ENCODE measurements at regions not wholly inside any gene's neighbourhood (a gene's known extent, or its start where the extent isn't known, plus 50 kb on each side); places are given as distances from the start of the nearest gene placed in this dataset.
"Not testable (repeated sequence)": the region's sequence is repeated elsewhere in the genome, so short reads cannot be mapped to it uniquely, and the experiment has no call there.

DNA sequence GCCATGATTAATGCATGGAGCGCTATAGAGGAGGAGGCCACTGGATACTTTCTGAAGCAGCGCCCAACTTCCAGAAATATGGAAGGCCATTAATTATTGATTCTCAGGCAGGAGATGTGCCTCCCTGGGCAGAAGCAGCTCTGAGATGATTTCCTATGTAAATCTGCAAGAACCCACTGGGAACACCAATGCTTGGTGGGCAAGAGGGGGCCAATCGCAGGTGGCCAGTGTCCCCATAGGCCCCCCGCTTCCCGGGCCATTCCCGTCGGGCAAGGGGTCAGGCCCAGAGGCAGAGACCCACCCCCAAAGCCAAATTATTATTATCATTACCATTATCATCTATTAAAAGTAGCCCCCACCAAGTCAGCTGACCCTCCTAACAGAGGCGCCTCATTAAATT, 288.0 kb upstream of the TLE3 start:
- no peak for DNase-seq

GRCh38 chr15:70385052-70385451, 287.3 kb upstream of the TLE3 start:
- no peak for DNase-seq

DNA sequence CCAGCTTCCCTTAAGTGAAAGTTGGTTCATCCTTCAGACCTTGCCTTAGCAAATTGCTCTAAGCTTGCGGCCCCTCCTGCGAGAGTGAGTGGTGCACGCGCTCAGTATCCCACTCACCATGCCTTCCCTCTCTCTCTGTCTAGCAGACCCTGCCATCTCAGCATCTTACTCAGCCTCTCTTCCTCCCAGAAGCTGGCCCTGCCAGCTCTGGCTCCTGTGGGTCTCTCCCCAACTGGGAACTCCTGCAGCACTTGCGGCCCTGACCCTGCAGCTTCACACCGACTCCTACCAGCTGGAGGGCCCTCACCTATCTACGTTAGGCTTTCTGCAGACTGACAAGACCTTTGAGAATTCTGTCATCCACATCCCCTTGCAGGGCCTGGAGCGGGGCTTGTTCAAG, 286.1 kb upstream of the TLE3 start:
- DNase-seq, result no peak

- no peak for DNase-seq
Measured at GRCh38 chr15:70382762-70383458, 285.2 kb upstream of the TLE3 start.

DNA sequence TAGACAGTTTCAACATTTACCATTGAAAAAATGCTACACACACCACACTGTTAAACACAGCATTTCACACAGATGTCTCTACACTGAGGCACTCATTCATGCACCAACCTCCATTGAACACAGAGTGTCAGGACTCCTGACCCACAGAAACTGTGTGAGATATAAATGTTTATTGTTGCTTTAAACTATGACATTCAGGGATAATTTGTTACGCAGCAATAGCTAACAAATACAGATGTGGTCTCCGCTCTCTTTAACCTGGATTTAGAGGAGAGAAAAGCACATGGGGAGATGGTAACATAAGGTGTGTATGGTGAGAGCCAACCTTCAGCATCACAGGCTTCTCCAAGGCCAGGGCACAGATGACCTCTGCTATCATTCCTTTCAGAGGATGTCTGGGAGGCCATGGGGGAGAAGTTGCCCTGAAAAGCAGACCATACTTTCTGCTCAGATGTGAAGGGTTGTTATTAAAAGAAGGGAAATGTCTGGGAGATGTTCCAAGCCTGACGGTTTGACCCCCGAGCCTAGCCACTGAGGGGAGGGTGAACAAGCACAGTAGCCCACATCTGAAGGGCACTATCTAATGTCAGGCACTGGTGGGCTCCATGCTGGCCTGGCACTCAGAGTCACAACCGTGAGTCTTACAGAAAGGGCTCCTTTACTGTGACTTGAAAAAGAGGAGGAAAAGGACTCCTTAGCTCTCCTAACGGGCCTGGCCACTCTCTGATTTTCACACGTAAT, 284.5 kb upstream of the TLE3 start:
- no peak for DNase-seq

GRCh38 chr15:70379938-70380883, 282.5 kb upstream of the TLE3 start:
- DNase-seq, result peak; percentile 63

- no peak for DNase-seq
Measured at GRCh38 chr15:70379134-70379533, 281.4 kb upstream of the TLE3 start.

GRCh38 chr15:70378126-70379031, 280.7 kb upstream of the TLE3 start:
- DNase-seq, result no peak

- DNase-seq, result peak; percentile 67
Measured at GRCh38 chr15:70376929-70377691, 279.4 kb upstream of the TLE3 start.

- DNase-seq, result no peak
Measured at GRCh38 chr15:70376031-70376928, 278.6 kb upstream of the TLE3 start.

GRCh38 chr15:70375586-70375985, 277.9 kb upstream of the TLE3 start:
- DNase-seq, result no peak

DNA sequence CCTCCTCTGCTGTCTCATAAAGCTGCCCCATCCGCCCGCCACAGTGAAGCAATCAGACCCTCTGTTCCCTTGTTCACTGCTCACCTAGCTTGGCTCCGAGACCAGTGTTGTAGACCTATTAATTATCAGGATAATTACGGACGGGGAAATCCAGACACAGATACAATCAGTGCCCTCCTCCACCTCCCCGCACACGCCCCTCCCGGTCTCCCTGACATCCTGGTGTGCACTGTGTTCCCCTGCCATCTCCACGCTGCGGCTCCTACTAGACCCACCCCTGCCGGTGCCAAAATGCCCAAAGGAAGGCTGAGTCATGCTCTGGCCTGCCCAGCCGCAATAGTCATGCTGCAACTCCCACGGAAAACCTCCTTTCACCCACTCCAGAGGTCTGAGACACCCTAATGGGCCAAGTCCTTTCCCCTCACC, 277.3 kb upstream of the TLE3 start:
- no peak for DNase-seq

DNA sequence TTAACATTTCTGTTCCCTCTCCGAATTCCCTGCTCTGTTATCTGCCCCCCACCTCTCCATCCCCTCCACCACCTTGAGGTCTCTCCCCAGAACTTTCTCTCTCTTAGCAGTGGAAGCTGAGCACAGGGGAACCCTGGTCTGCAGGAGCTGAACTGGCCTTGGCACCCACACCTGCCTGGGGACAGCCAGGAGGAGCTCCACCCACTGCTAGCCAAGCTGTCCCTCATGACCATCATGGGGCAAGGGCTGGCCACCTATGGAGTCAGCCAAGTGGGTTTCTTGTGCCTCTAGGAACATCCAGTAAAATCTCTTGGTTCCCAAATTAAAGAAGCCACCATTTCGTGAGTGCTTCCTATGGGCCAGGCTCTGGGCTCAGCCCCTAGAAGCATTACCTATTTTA, 276.4 kb upstream of the TLE3 start:
- no peak for DNase-seq

DNA sequence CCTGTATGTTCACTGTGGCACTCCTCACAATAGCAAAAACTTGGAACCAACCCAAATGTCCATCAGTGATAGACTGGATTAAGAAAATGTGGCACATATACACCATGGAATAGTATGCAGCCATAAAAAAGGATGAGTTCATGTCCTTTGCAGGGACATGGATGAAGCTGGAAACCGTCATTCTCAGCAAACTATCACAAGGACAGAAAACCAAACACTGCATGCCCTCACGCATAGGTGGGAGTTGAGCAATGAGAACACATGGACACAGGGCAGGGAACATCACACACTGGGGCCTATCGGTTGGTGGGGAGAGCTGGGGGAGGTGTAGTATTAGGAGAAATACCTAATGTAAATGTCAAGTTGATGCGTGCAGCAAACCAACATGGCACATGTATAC, 275.7 kb upstream of the TLE3 start:
- DNase-seq, result not testable (repeated sequence)

DNA sequence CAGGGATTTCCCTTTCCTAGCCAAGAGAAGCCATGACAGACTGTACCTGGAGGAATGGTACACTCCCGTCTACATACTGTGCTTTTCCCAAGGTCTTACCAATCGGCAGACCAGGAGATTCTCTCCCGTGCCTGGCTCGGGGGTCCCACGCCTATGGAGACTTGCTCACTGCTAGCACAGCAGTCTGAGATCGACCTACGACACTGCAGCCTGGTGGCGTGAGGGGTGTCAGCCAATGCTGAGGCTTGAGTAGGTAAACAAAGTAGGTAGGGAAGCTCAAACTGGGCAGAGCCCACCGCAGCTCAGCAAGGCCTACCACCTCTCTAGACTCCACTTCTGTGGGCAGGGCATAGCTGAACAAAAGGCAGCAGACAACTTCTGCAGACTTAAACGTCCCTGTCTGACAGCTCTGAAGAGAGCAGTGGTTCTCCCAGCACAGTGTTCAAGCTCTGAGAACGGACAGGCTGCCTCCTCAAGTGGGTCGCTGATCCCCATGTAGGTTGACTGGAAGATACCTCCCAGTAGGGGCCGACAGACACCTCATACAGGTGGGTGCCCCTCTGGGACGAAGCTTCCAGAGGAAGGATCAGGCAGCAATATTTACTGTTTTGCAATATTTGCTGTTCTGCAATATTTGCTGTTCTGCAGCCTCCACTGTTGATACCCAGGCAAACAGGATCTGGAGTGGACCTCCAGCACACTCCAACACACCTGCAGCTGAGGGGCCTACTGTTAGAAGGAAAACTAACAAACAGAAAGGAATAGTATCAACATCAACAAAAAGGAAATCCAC, 270.4 kb upstream of the TLE3 start:
- DNase-seq, result not testable (repeated sequence)

DNA sequence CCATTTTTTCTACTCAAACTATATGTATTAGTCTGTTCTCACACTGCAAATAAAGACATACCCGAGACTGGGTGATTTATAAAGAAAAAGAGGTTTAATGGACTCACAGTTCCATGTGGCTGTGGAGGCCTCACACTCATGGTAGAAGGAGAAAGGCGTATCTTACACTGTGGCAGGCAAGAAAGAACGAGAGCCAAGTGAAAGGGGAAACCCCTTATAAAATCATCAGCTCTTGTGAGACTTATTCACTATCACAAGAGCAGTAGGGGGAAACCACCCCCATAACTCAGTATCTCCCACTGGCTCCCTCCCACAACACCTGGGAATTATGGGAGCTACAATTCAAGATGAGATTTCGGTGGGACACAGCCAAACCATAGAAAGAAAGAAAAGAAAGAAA, 266.3 kb upstream of the TLE3 start:
- DNase-seq, result not testable (repeated sequence)

- DNase-seq, result no peak
Measured at GRCh38 chr15:70362886-70363285, 265.2 kb upstream of the TLE3 start.

DNA sequence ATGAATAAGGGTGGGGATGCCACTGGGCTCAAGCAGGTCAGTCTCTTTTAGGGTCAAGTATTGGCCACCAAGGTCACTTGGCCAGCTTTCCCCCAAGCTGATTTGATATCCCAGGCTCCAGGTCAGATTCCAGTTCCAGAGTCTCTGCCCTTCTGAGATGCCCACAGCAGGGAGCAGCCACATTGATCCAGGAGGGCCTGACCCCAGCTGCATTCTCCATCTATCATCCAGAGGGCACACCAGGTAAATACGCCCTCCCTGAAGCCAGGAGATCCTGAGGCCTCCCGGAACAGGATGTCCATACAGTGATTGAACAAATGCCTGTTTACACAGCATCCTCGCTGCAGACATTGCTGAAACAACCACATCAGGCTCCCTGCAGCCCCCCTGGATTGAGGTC, 264.6 kb upstream of the TLE3 start:
- no peak for DNase-seq

DNA sequence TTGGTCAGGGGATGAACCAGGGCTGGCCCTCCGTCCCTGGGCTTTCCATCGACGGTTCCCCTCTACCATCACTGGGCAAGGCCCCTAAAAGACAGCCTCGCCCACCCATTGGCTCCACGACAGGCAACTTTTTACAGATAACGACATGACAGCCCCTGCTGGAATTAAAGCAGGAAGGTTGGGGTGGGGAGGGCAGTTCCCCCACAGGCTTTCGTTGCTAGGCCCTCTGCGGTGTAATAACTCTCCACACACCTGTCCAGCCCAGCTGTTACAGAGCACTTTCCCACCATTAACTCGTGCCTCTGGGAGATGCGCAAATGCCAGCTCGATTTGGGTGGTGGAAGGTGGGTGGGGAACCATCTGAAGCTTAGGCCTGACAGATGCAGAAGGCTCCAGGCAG, 264.2 kb upstream of the TLE3 start:
- DNase-seq, result no peak

DNA sequence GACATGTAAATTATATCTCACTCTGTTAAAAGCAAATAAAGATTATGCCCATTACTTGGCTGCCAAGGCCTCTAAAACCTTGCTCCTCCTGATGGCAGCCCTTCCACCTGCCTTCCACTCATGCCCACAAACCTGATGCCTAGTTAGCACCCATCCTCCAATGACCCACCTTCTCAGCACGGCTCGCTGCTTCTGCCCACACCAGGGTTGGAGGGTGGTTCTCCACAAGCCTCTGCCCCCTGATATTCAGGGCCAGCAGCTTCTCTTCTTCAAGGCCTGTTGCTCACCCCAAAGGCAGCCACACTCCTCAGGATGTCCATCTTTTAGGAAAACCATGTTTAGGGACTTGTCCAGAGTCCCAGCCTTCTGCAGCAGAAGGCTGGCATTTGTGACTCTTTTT, 263.4 kb upstream of the TLE3 start:
- no peak for DNase-seq
